Parathyroid adenoma (tissue), 2 donors: ENCODE measurements at regions not wholly inside any gene's neighbourhood (a gene's known extent, or its start where the extent isn't known, plus 50 kb on each side); places are given as distances from the start of the nearest gene placed in this dataset.

Experiments
- H2AFZ ChIP-seq: fragments of 300-600 bp; sonication (generic); one replicate; pipeline ENCODE4 v1.7.0; 2017; ENCODE audit warnings: antibody characterized with exemption, mild to moderate bottlenecking
- H3K27ac ChIP-seq: fragments of 300-600 bp; sonication (generic); one replicate; pipeline ENCODE4 v1.7.0; 2017
- H3K27me3 ChIP-seq: fragments of 300-600 bp; sonication (generic); one replicate; pipeline ENCODE4 v1.7.0; 2017; ENCODE audit warnings: low read length; ENCODE audit not compliant: control insufficient read depth, insufficient read depth
- H3K36me3 ChIP-seq: fragments of 300-600 bp; sonication (generic); one replicate; pipeline ENCODE4 v1.7.0; 2017; ENCODE audit warnings: low read length; ENCODE audit not compliant: control insufficient read depth, insufficient read depth
- H3K4me1 ChIP-seq: fragments of 300-600 bp; sonication (generic); one replicate; pipeline ENCODE4 v1.7.0; 2017; ENCODE audit warnings: control low read depth
- H3K4me2 ChIP-seq: fragments of 300-600 bp; sonication (generic); one replicate; pipeline ENCODE4 v1.7.0; 2017; ENCODE audit warnings: low read length
- H3K4me3 ChIP-seq: fragments of 300-600 bp; sonication (generic); one replicate; pipeline ENCODE4 v1.7.0; 2017; ENCODE audit warnings: low read depth, low read length
- H3K79me2 ChIP-seq: fragments of 300-600 bp; sonication (generic); one replicate; pipeline ENCODE4 v1.7.0; 2017; ENCODE audit warnings: control low read depth
- H3K9ac ChIP-seq: fragments of 300-600 bp; sonication (generic); one replicate; pipeline ENCODE4 v1.7.0; 2017; ENCODE audit warnings: mild to moderate bottlenecking
- H3K9me3 ChIP-seq: fragments of 300-600 bp; sonication (generic); one replicate; pipeline ENCODE4 v1.7.0; 2017; ENCODE audit warnings: low read length; ENCODE audit not compliant: control insufficient read depth
- CTCF ChIP-seq: fragments of 300-600 bp; sonication (generic); IDR thresholded peaks from one replicate; pipeline ENCODE4 v1.7.0; 2017; ENCODE audit warnings: antibody characterized with exemption, mild to moderate bottlenecking
- donor health status: primary hyperparathyroidism.

GRCh38 chr15:38190501-38190900 lies 62.1 kb upstream of the SPRED1 start:
- Histone ChIP-seq H3K4me1 (no peaks in the 10 kb centered on the region), H3K4me3 (no peak overlapping the region), H3K36me3 (no peaks in the 10 kb centered on the region), H2AFZ (no peak overlapping the region), H3K27me3 (no peaks in the 10 kb centered on the region), H3K27ac (no peak overlapping the region), H3K9me3 (no peaks in the 10 kb centered on the region), H3K9ac (no peak overlapping the region), H3K79me2 (no peaks in the 10 kb centered on the region), H3K4me2 (no peak overlapping the region)
- no peak for TF ChIP-seq CTCF

- Histone ChIP-seq H3K79me2 (no peaks in the 10 kb centered on the region), H3K4me2 (no peak overlapping the region), H3K27me3 (no peaks in the 10 kb centered on the region), H2AFZ (no peak overlapping the region), H3K27ac (no peak overlapping the region), H3K4me3 (no peak overlapping the region), H3K36me3 (no peaks in the 10 kb centered on the region), H3K9ac (no peak overlapping the region), H3K4me1 (no peaks in the 10 kb centered on the region), H3K9me3 (no peaks in the 10 kb centered on the region)
- TF ChIP-seq CTCF, result no peak
Measured at GRCh38 chr15:38192496-38192895, 60.1 kb upstream of the SPRED1 start.

- Histone ChIP-seq H3K9ac (no peak overlapping the region), H2AFZ (no peak overlapping the region), H3K9me3 (no peaks in the 10 kb centered on the region), H3K27ac (no peak overlapping the region), H3K79me2 (no peaks in the 10 kb centered on the region), H3K4me3 (no peak overlapping the region), H3K36me3 (no peaks in the 10 kb centered on the region), H3K4me1 (no peaks in the 10 kb centered on the region), H3K27me3 (no peaks in the 10 kb centered on the region), H3K4me2 (no peak overlapping the region)
- TF ChIP-seq CTCF, result no peak
Measured at GRCh38 chr15:38193496-38193895, 59.1 kb upstream of the SPRED1 start.

GRCh38 chr15:38195191-38195901 lies 57.3 kb upstream of the SPRED1 start:
- no peak overlapping the region for H3K4me2 ChIP-seq
- no peak overlapping the region for H3K9ac ChIP-seq
- TF ChIP-seq CTCF, result no peak

GRCh38 chr15:38196076-38196475 lies 56.6 kb upstream of the SPRED1 start:
- Histone ChIP-seq H3K9me3 (no peaks in the 10 kb centered on the region), H3K36me3 (no peaks in the 10 kb centered on the region), H3K9ac (no peak overlapping the region), H3K4me2 (no peak overlapping the region), H2AFZ (no peak overlapping the region), H3K79me2 (no peaks in the 10 kb centered on the region), H3K4me1 (no peaks in the 10 kb centered on the region), H3K27ac (no peak overlapping the region), H3K27me3 (no peaks in the 10 kb centered on the region), H3K4me3 (no peak overlapping the region)
- TF ChIP-seq CTCF, result no peak

More at GRCh38 chr15:38195191-38195901, 57.3 kb upstream of the SPRED1 start:
- Histone ChIP-seq H3K36me3 (no peaks in the 10 kb centered on the region), H3K79me2 (no peaks in the 10 kb centered on the region), H3K4me3 (no peak overlapping the region), H3K9me3 (no peaks in the 10 kb centered on the region), H3K27ac (no peak overlapping the region), H2AFZ (no peak overlapping the region), H3K27me3 (no peaks in the 10 kb centered on the region), H3K4me1 (no peaks in the 10 kb centered on the region)
